Thoracic aorta (tissue), 2 donors: ENCODE measurements at regions not wholly inside any gene's neighbourhood (a gene's known extent, or its start where the extent isn't known, plus 50 kb on each side); places are given as distances from the start of the nearest gene placed in this dataset.

Source experiments
- ATAC-seq: fragments of 150-250 bp; one replicate; pipeline ENCODE4 v1.8.0; 2017; ENCODE audit warnings: low read depth; ENCODE audit not compliant: insufficient number of reproducible peaks, low FRiP score
- DNase-seq: peaks from one replicate; pipeline ENCODE4 v3.0.0-alpha.2; 2020; ENCODE audit warnings: low spot score
- H3K27ac ChIP-seq, 2 donors: fragments of 200-600 bp; sonication (generic); 1 replicate in 1 of 2; 2 replicates in 1 of 2; pipeline ENCODE4 v1.5.1; 2016; ENCODE audit warnings: mild to moderate bottlenecking in 2 of 2, moderate library complexity in 2 of 2
- H3K27me3 ChIP-seq: fragments of 200-600 bp; sonication (generic); replicated peaks from 2 replicates; pipeline ENCODE4 v1.6.0; 2016; ENCODE audit warnings: mild to moderate bottlenecking; ENCODE audit not compliant: insufficient read depth
- H3K36me3 ChIP-seq: fragments of 200-600 bp; sonication (generic); one replicate; pipeline ENCODE4 v1.5.1; 2016
- H3K4me1 ChIP-seq, 2 donors: fragments of 200-600 bp; sonication (generic); 1 replicate in 1 of 2; 2 replicates in 1 of 2; pipeline versions ENCODE4 v1.5.1 to v1.6.0; 2016; ENCODE audit warnings: low read depth in 2 of 2, mild to moderate bottlenecking in 1 of 2; ENCODE audit not compliant: control insufficient read depth in 1 of 2
- H3K4me3 ChIP-seq: fragments of 200-600 bp; sonication (generic); 2 replicates; pipeline ENCODE4 v1.5.1; 2016; ENCODE audit warnings: mild to moderate bottlenecking
- H3K9me3 ChIP-seq: fragments of 200-600 bp; sonication (generic); 2 replicates; pipeline ENCODE4 v1.5.1; 2016
- TF ChIP-seq, protein P1 (sequence below): fragments of 200-600 bp; sonication (generic); IDR thresholded peaks from one replicate; pipeline ENCODE4 v1.5.1; 2019; ENCODE audit warnings: antibody characterized with exemption

DNA sequence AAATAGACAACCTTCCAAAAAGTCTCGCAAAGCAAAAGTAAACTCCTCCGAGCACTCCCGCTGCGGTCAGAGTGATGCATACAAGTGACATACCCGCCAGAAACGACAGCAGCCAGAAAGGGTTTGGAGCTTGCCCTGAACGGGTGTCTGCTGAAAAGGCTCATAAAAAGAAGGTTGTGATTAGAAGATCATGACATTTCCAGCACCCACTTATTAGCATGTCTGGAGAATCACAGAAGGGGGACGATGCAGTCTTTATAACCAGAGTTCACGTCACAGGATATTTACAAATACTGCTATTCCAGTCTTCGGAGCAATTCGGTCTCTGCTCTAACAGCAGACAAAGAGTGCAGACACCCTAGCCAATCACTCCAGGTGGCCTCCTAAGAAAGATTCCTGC is 59.1 kb upstream of the FRMD4B start:
- H3K27ac ChIP-seq = no peak overlapping the region
- no peaks in the 10 kb centered on the region for H3K9me3 ChIP-seq
- no peaks in the 10 kb centered on the region for H3K27me3 ChIP-seq
- no peaks in the 10 kb centered on the region for H3K4me1 ChIP-seq
- H3K4me3 ChIP-seq = peak overlapping the region; percentile 60
- no peaks in the 10 kb centered on the region for H3K36me3 ChIP-seq
- ATAC-seq = no peak
- TF ChIP-seq, protein P1, sequence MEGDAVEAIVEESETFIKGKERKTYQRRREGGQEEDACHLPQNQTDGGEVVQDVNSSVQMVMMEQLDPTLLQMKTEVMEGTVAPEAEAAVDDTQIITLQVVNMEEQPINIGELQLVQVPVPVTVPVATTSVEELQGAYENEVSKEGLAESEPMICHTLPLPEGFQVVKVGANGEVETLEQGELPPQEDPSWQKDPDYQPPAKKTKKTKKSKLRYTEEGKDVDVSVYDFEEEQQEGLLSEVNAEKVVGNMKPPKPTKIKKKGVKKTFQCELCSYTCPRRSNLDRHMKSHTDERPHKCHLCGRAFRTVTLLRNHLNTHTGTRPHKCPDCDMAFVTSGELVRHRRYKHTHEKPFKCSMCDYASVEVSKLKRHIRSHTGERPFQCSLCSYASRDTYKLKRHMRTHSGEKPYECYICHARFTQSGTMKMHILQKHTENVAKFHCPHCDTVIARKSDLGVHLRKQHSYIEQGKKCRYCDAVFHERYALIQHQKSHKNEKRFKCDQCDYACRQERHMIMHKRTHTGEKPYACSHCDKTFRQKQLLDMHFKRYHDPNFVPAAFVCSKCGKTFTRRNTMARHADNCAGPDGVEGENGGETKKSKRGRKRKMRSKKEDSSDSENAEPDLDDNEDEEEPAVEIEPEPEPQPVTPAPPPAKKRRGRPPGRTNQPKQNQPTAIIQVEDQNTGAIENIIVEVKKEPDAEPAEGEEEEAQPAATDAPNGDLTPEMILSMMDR = no peak
- no peak for DNase-seq

DNA sequence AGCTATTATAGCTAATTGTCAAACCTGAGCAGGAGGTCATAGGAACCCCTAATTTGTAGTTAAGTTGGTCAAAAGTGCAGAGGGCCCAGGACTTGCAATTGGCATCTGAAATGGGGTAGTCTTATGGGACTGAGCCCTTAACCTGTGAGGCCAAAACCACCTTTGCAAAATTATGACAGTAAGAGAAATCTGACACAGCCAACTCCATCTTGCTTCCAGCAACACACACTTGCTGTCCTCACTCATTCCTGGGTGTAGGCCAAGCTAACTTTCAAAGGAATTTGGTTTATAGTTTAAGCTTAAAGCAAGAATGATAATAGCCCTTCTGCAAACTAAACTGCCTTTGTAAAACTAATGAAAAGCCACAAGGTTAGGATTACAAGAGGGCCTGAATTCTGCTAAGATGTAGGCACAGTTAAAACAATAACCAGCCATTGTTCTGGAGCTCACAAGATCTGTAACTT is 57.6 kb upstream of the FRMD4B start:
- Histone ChIP-seq H3K4me3 (no peak overlapping the region), H3K27ac (no peak overlapping the region), H3K9me3 (no peaks in the 10 kb centered on the region), H3K4me1 (peaks cover 0 to 7% of the 10 kb centered on the region in 2 donors), H3K27me3 (no peaks in the 10 kb centered on the region), H3K36me3 (no peaks in the 10 kb centered on the region)
- TF ChIP-seq, protein P1 = no peak
- no peak for DNase-seq
- ATAC-seq = no peak

DNA sequence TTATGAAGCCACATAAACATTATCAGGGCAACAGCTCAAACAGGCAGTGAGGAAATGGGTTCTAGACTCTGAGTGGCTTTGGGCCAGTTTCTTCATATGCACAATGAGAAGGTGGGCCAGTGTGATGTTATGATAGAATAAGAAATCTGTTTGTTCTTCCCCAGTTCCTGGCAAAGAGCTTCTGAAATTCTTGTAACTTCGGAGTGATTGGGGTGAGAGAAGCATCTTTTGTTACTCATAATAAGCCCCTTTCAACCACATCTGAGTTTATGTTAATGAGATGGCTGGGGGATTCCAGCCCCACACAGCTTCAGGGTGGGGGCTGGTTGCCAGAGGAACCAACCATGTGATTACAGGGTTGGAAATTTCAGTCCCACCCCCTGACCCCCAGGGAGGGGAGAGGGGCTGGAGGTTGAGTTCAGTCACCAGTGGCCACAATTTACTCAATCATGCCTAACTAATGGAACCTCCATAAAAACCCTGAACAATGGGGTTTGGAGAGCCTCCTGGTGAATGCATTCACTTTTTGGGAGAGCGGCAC is 57.0 kb upstream of the FRMD4B start:
- Histone ChIP-seq H3K27me3 (no peaks in the 10 kb centered on the region), H3K4me1 (peaks cover 0 to 7% of the 10 kb centered on the region in 2 donors), H3K4me3 (no peak overlapping the region), H3K36me3 (no peaks in the 10 kb centered on the region), H3K9me3 (no peaks in the 10 kb centered on the region), H3K27ac (no peak overlapping the region)
- ATAC-seq (no peak), DNase-seq (no peak)
- TF ChIP-seq, protein P1 = no peak

DNA sequence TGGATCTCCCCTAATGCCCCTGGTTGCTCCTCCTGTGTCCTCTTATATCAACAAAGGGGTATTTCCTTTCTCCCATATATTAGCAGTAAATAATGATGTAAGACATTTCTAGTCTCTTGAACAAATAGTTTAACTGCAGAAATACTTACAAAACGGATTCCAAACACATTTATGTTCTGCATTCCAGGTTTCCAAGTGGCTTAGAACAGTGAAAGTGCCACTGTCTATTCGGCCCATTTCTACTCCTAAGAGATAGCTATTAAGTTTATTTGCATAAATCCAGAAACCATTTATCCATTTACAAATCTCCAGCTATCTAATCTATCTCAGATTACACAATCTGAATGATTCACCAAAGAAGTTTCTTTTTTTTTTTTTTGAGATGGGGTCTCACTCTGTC is 55.8 kb upstream of the FRMD4B start:
- TF ChIP-seq, protein P1 = no peak
- no peaks in the 10 kb centered on the region for H3K27me3 ChIP-seq
- ATAC-seq (no peak), DNase-seq (no peak)
- H3K9me3 ChIP-seq = no peaks in the 10 kb centered on the region
- H3K4me3 ChIP-seq = no peak overlapping the region
- H3K4me1 ChIP-seq = peaks cover 0 to 7% of the 10 kb centered on the region in 2 donors
- H3K36me3 ChIP-seq = no peaks in the 10 kb centered on the region
- H3K27ac ChIP-seq = no peak overlapping the region

DNA sequence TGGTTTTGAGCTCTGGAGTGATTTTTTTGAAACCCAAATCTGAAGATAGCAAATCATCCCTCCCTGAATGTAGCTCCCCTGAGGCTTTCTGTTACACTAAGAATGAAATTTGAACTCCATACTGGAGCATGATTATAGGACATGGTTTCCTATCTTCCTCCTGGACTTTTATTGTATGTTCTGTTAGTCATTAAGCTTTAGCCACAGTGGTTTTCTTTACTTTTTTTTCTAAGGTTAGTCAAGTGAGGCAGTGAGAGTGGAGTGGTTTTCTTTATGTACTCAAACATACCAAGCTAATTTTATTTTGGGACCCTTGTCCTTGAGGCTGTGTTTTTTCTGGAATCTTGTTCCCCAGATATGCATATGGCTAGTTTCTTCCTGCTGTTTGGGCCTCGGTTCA is 55.2 kb upstream of the FRMD4B start:
- Histone ChIP-seq H3K4me3 (no peak overlapping the region), H3K36me3 (no peaks in the 10 kb centered on the region), H3K9me3 (no peaks in the 10 kb centered on the region), H3K27me3 (no peaks in the 10 kb centered on the region), H3K4me1 (peaks cover 0 to 7% of the 10 kb centered on the region in 2 donors), H3K27ac (no peak overlapping the region)
- no peak for DNase-seq
- ATAC-seq = no peak
- TF ChIP-seq, protein P1 = no peak
